Astrocyte (in vitro differentiated cells and primary cell): ENCODE measurements at regions not wholly inside any gene's neighbourhood (a gene's known extent, or its start where the extent isn't known, plus 50 kb on each side); places are given as distances from the start of the nearest gene placed in this dataset.

ENCODE experiments used
- CTCF ChIP-seq: IDR thresholded peaks from 2 replicates; pipeline ENCODE4 v1.5.1; 2011; ENCODE audit warnings: low read depth, mild to moderate bottlenecking, inconsistent platforms, low read length, moderate library complexity; ENCODE audit not compliant: insufficient read depth
- EZH2 ChIP-seq: IDR thresholded peaks from 2 replicates; pipeline ENCODE4 v1.6.1; 2012; ENCODE audit warnings: mild to moderate bottlenecking, low read length, inconsistent platforms; ENCODE audit not compliant: insufficient read depth

GRCh38 chr9:28668158-28668557 is 1094.9 kb upstream of the C9orf72 start:
- TF ChIP-seq CTCF = no peak
- TF ChIP-seq EZH2 = no peak
